ENCODE measurements at regions not wholly inside any gene's neighbourhood (a gene's known extent, or its start where the extent isn't known, plus 50 kb on each side); places are given as distances from the start of the nearest gene placed in this dataset.

- no peak overlapping the region for H3K4me3 ChIP-seq
- TF ChIP-seq POLR2A (IDR thresholded peaks at IDR 0.05), result no peak
- no peak for TF ChIP-seq CTCF (IDR thresholded peaks at IDR 0.05)
- no peaks in the 10 kb centered on the region for H3K36me3 ChIP-seq
- no peak for DNase-seq
- H3K4me1 ChIP-seq, result no peaks in the 10 kb centered on the region
- no peaks in the 10 kb centered on the region for H3K27me3 ChIP-seq
- no peaks in the 10 kb centered on the region for H3K9me3 ChIP-seq
- no peak overlapping the region for H3K27ac ChIP-seq
Measured at GRCh38 chr5:18101532-18101931, 467.3 kb downstream of the TAF11L14 start.

- no peak for DNase-seq
- TF ChIP-seq POLR2A (IDR thresholded peaks at IDR 0.05) (no peak), CTCF (IDR thresholded peaks at IDR 0.05) (no peak)
- Histone ChIP-seq H3K36me3 (no peaks in the 10 kb centered on the region), H3K4me1 (no peaks in the 10 kb centered on the region), H3K27ac (no peak overlapping the region), H3K9me3 (no peaks in the 10 kb centered on the region), H3K4me3 (no peak overlapping the region), H3K27me3 (no peaks in the 10 kb centered on the region)
Measured at GRCh38 chr5:18102733-18103132, 468.5 kb downstream of the TAF11L14 start.

GRCh38 chr5:18105449-18105848 lies 471.2 kb downstream of the TAF11L14 start:
- H3K36me3 ChIP-seq, result no peaks in the 10 kb centered on the region
- H3K4me1 ChIP-seq, result no peaks in the 10 kb centered on the region
- no peak overlapping the region for H3K4me3 ChIP-seq
- H3K27ac ChIP-seq, result no peak overlapping the region
- no peaks in the 10 kb centered on the region for H3K9me3 ChIP-seq
- TF ChIP-seq POLR2A (IDR thresholded peaks at IDR 0.05), result no peak
- no peak for TF ChIP-seq CTCF (IDR thresholded peaks at IDR 0.05)
- DNase-seq, result no peak
- H3K27me3 ChIP-seq, result no peaks in the 10 kb centered on the region

GRCh38 chr5:18111906-18112465 lies 477.7 kb downstream of the TAF11L14 start:
- TF ChIP-seq CTCF (IDR thresholded peaks at IDR 0.05) (no peak), POLR2A (IDR thresholded peaks at IDR 0.05) (no peak)
- Histone ChIP-seq H3K36me3 (no peaks in the 10 kb centered on the region), H3K4me3 (no peak overlapping the region), H3K27ac (no peak overlapping the region), H3K9me3 (no peaks in the 10 kb centered on the region), H3K27me3 (no peaks in the 10 kb centered on the region), H3K4me1 (no peaks in the 10 kb centered on the region)
- no peak for DNase-seq

GRCh38 chr5:18113721-18114120 lies 479.5 kb downstream of the TAF11L14 start:
- no peaks in the 10 kb centered on the region for H3K27me3 ChIP-seq
- H3K36me3 ChIP-seq, result no peaks in the 10 kb centered on the region
- H3K4me3 ChIP-seq, result no peak overlapping the region
- no peak overlapping the region for H3K27ac ChIP-seq
- H3K4me1 ChIP-seq, result no peaks in the 10 kb centered on the region
- TF ChIP-seq CTCF (IDR thresholded peaks at IDR 0.05), result no peak
- no peak for TF ChIP-seq POLR2A (IDR thresholded peaks at IDR 0.05)
- no peak for DNase-seq
- no peaks in the 10 kb centered on the region for H3K9me3 ChIP-seq

All from Peyer's patch (tissue), 4 donors.